H7 (cell line): ENCODE measurements at regions not wholly inside any gene's neighbourhood (a gene's known extent, or its start where the extent isn't known, plus 50 kb on each side); places are given as distances from the start of the nearest gene placed in this dataset.

Source experiments
- DNase-seq: peaks from one replicate; pipeline ENCODE4 v3.0.0; 2012
- H3K27me3 ChIP-seq: 2 replicates; pipeline ENCODE4 v1.6.0; 2011; ENCODE audit warnings: mild to moderate bottlenecking, low read length; ENCODE audit not compliant: control insufficient read depth, insufficient read depth
- H3K36me3 ChIP-seq: replicated peaks from 2 replicates; pipeline ENCODE4 v1.5.1; 2011; ENCODE audit warnings: low read length; ENCODE audit not compliant: control insufficient read depth, insufficient read depth
- H3K4me3 ChIP-seq: 2 replicates; pipeline ENCODE4 v1.5.1; 2011; ENCODE audit warnings: low read depth, mild to moderate bottlenecking, control low read depth, low read length, moderate library complexity; ENCODE audit not compliant: insufficient read depth

- Histone ChIP-seq H3K36me3 (no peaks in the 10 kb centered on the region), H3K4me3 (no peak overlapping the region), H3K27me3 (no peaks in the 10 kb centered on the region)
- no peak for DNase-seq
These were observed 454.2 kb upstream of the AKR1E2 start for GRCh38 chr10:4371691-4372295.

GRCh38 chr10:4370376-4370775, 455.6 kb upstream of the AKR1E2 start:
- H3K36me3 ChIP-seq = no peaks in the 10 kb centered on the region
- H3K4me3 ChIP-seq = no peak overlapping the region
- H3K27me3 ChIP-seq = no peaks in the 10 kb centered on the region
- no peak for DNase-seq

GRCh38 chr10:4361581-4361980, 464.4 kb upstream of the AKR1E2 start:
- Histone ChIP-seq H3K36me3 (no peaks in the 10 kb centered on the region), H3K4me3 (no peak overlapping the region), H3K27me3 (no peaks in the 10 kb centered on the region)
- DNase-seq = no peak

GRCh38 chr10:4359003-4359402, 467.0 kb upstream of the AKR1E2 start:
- Histone ChIP-seq H3K27me3 (no peaks in the 10 kb centered on the region), H3K36me3 (no peaks in the 10 kb centered on the region), H3K4me3 (no peak overlapping the region)
- DNase-seq = peak; percentile 15

GRCh38 chr10:4357911-4358310, 468.1 kb upstream of the AKR1E2 start:
- Histone ChIP-seq H3K27me3 (no peaks in the 10 kb centered on the region), H3K4me3 (no peak overlapping the region), H3K36me3 (no peaks in the 10 kb centered on the region)
- no peak for DNase-seq

GRCh38 chr10:4355350-4355749, 470.7 kb upstream of the AKR1E2 start:
- Histone ChIP-seq H3K4me3 (no peak overlapping the region), H3K36me3 (no peaks in the 10 kb centered on the region), H3K27me3 (no peaks in the 10 kb centered on the region)
- DNase-seq = no peak

GRCh38 chr10:4354382-4354812, 471.6 kb upstream of the AKR1E2 start:
- no peak for DNase-seq
- no peaks in the 10 kb centered on the region for H3K27me3 ChIP-seq
- no peaks in the 10 kb centered on the region for H3K36me3 ChIP-seq
- no peak overlapping the region for H3K4me3 ChIP-seq

- no peak overlapping the region for H3K4me3 ChIP-seq
These were observed 472.0 kb upstream of the AKR1E2 start for GRCh38 chr10:4353964-4354363.

GRCh38 chr10:4353059-4353655, 472.9 kb upstream of the AKR1E2 start:
- DNase-seq = no peak
- H3K36me3 ChIP-seq = no peaks in the 10 kb centered on the region
- H3K4me3 ChIP-seq = no peak overlapping the region
- no peaks in the 10 kb centered on the region for H3K27me3 ChIP-seq

More at GRCh38 chr10:4353964-4354363, 472.0 kb upstream of the AKR1E2 start:
- no peak for DNase-seq
- Histone ChIP-seq H3K27me3 (no peaks in the 10 kb centered on the region), H3K36me3 (no peaks in the 10 kb centered on the region)

GRCh38 chr10:4352414-4352961, 473.5 kb upstream of the AKR1E2 start:
- DNase-seq = no peak
- Histone ChIP-seq H3K36me3 (no peaks in the 10 kb centered on the region), H3K27me3 (no peaks in the 10 kb centered on the region), H3K4me3 (no peak overlapping the region)

GRCh38 chr10:4351723-4352413, 474.1 kb upstream of the AKR1E2 start:
- Histone ChIP-seq H3K36me3 (no peaks in the 10 kb centered on the region), H3K27me3 (no peaks in the 10 kb centered on the region), H3K4me3 (no peak overlapping the region)
- no peak for DNase-seq

GRCh38 chr10:4347397-4347796, 478.6 kb upstream of the AKR1E2 start:
- Histone ChIP-seq H3K36me3 (no peaks in the 10 kb centered on the region), H3K27me3 (no peaks in the 10 kb centered on the region), H3K4me3 (no peak overlapping the region)
- DNase-seq = no peak

- no peak for DNase-seq
- H3K4me3 ChIP-seq = no peak overlapping the region
- no peaks in the 10 kb centered on the region for H3K36me3 ChIP-seq
- H3K27me3 ChIP-seq = no peaks in the 10 kb centered on the region
These were observed 479.9 kb upstream of the AKR1E2 start for GRCh38 chr10:4345877-4346646.

- DNase-seq = no peak
- no peaks in the 10 kb centered on the region for H3K27me3 ChIP-seq
- no peak overlapping the region for H3K4me3 ChIP-seq
- no peaks in the 10 kb centered on the region for H3K36me3 ChIP-seq
These were observed 481.5 kb upstream of the AKR1E2 start for GRCh38 chr10:4344492-4344994.
